OCI-LY1 (cell line): ENCODE measurements at regions not wholly inside any gene's neighbourhood (a gene's known extent, or its start where the extent isn't known, plus 50 kb on each side); places are given as distances from the start of the nearest gene placed in this dataset.

ENCODE experiments used
- EZH2 ChIP-seq: fragments of 200-600 bp; sonication (generic), shearing (Covaris generic); IDR thresholded peaks from 2 replicates; pipeline ENCODE4 v1.8.0; 2017; ENCODE audit warnings: borderline replicate concordance, mixed run types, mild to moderate bottlenecking, antibody characterized with exemption, low read length, moderate library complexity, mixed read lengths
- TF ChIP-seq, protein P1 (sequence below): fragments of 200-600 bp; sonication (generic), shearing (Covaris generic); IDR thresholded peaks from 2 replicates; pipeline ENCODE4 v1.5.1; 2017; ENCODE audit warnings: mild to moderate bottlenecking, antibody characterized with exemption, low read length, moderate library complexity, mixed read lengths

DNA sequence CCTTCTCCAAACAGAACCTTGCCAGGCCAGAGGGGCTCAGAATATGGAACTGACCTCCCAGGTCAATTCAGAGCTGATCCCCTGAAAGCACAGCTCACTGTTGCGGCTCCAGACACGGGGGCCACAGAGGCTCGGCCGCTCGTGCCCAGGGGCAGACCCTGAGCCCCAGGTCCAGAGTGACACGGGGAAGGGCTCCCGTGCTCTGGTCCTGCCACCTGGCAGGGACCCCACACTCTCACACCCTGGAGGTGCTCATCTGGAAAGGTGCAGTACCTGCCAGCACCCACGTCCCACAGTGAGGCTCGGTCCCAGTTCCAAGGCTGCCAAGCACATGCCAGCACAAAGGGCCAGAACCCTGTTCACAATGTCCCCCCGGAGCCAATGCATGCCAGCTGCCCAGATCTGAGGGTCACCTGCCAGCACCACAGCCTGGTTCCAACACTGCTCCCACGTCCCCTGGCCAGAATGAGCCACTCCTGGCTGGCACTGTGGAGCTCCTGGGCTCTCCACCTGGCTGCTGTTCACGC lies 170.6 kb downstream of the SHANK2 start:
- TF ChIP-seq, protein P1, sequence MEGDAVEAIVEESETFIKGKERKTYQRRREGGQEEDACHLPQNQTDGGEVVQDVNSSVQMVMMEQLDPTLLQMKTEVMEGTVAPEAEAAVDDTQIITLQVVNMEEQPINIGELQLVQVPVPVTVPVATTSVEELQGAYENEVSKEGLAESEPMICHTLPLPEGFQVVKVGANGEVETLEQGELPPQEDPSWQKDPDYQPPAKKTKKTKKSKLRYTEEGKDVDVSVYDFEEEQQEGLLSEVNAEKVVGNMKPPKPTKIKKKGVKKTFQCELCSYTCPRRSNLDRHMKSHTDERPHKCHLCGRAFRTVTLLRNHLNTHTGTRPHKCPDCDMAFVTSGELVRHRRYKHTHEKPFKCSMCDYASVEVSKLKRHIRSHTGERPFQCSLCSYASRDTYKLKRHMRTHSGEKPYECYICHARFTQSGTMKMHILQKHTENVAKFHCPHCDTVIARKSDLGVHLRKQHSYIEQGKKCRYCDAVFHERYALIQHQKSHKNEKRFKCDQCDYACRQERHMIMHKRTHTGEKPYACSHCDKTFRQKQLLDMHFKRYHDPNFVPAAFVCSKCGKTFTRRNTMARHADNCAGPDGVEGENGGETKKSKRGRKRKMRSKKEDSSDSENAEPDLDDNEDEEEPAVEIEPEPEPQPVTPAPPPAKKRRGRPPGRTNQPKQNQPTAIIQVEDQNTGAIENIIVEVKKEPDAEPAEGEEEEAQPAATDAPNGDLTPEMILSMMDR: no peak
- no peak for TF ChIP-seq EZH2
